ENCODE measurements at regions not wholly inside any gene's neighbourhood (a gene's known extent, or its start where the extent isn't known, plus 50 kb on each side); places are given as distances from the start of the nearest gene placed in this dataset.

GRCh38 chr12:124451016-124451415 is 116.4 kb downstream of the NCOR2 start (continued):
- TF ChIP-seq STAT6 (CRISPR knock-in tag; conservative IDR thresholded peaks at IDR 0.05; ENCODE audit: low read depth) (no peak), CREM (CRISPR knock-in tag; IDR thresholded peaks at IDR 0.05) (no peak), ESRRA (CRISPR knock-in tag; IDR thresholded peaks at IDR 0.05; ENCODE audit: borderline replicate concordance) (no peak), KAT7 (CRISPR knock-in tag; IDR thresholded peaks at IDR 0.05; ENCODE audit: borderline replicate concordance) (no peak), ELF4 (CRISPR knock-in tag; IDR thresholded peaks at IDR 0.05; ENCODE audit: low read depth) (no peak), FOXJ3 (CRISPR knock-in tag; IDR thresholded peaks at IDR 0.05; ENCODE audit: borderline replicate concordance) (no peak), IRF2 (CRISPR knock-in tag; IDR thresholded peaks at IDR 0.05; ENCODE audit: borderline replicate concordance, low read depth) (no peak), ATF1 (CRISPR knock-in tag; IDR thresholded peaks at IDR 0.05) (no peak), CDX4 (CRISPR knock-in tag; IDR thresholded peaks at IDR 0.05; ENCODE audit: borderline replicate concordance) (no peak), IRF1 (CRISPR knock-in tag; IDR thresholded peaks at IDR 0.05) (no peak), TEAD1 (CRISPR knock-in tag; IDR thresholded peaks at IDR 0.05) (no peak), NFATC4 (CRISPR knock-in tag; IDR thresholded peaks at IDR 0.05) (no peak)
- TF ChIP-seq, protein P1, sequence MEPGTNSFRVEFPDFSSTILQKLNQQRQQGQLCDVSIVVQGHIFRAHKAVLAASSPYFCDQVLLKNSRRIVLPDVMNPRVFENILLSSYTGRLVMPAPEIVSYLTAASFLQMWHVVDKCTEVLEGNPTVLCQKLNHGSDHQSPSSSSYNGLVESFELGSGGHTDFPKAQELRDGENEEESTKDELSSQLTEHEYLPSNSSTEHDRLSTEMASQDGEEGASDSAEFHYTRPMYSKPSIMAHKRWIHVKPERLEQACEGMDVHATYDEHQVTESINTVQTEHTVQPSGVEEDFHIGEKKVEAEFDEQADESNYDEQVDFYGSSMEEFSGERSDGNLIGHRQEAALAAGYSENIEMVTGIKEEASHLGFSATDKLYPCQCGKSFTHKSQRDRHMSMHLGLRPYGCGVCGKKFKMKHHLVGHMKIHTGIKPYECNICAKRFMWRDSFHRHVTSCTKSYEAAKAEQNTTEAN (CRISPR knock-in tag; IDR thresholded peaks at IDR 0.05), result no peak

DNA sequence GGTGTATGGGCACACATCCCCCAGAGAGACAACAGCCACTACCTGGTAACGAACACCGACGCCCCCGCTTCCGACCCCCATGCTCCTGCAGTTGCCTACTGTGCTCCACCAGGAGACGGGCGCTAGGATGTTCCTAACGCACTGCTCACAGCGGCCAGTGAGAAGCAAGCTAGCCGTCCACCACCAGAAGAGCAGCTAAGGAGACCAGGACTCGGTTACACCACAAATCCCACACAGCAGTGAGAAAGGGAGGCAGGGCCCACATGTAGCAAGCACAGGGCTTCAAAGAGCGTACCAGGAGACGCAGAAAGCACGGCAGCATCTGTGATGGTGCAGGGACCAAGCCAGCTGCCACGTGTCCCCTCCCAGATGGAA is 117.0 kb downstream of the NCOR2 start:
- H3K27ac Mint-ChIP-seq, result no peak overlapping the region
- CTCF ChIA-PET, result interaction anchor here (1.4 kb wide), 1 partner anchor 51 kb away, joined by 4 read pairs; no protein-coding TSS in a partner anchor

More for the DNA sequence above, 117.0 kb downstream of the NCOR2 start:
- Mint-ChIP-seq H3K4me3 (no peak overlapping the region), H3K27me3 (ENCODE audit: low read depth) (no peaks in the 10 kb centered on the region), H3K36me3 (peaks cover 15% of the 10 kb centered on the region; the same call in 1 of the 2 replicates), H3K9me3 (no peaks in the 10 kb centered on the region), H3K4me1 (peaks cover 13% of the 10 kb centered on the region)
- POLR2A ChIA-PET, result interaction anchor here (1.0 kb wide), 1 partner anchor 73 kb away, joined by 3 read pairs; no protein-coding TSS in a partner anchor
- DNase-seq (ENCODE audit: low spot score), result no peak
- TF ChIP-seq ATF6 (CRISPR knock-in tag; IDR thresholded peaks at IDR 0.05) (no peak), ZNF416 (CRISPR knock-in tag; IDR thresholded peaks at IDR 0.05) (no peak), NR1H2 (CRISPR knock-in tag; IDR thresholded peaks at IDR 0.05) (no peak), ZNF219 (CRISPR knock-in tag; IDR thresholded peaks at IDR 0.05; ENCODE audit: borderline replicate concordance) (no peak), TCF7 (CRISPR knock-in tag; IDR thresholded peaks at IDR 0.05; ENCODE audit: low read depth) (no peak)
- no peak for ATAC-seq

All from WTC11 (cell line).